Thoracic aorta (tissue), 2 donors: ENCODE measurements at regions not wholly inside any gene's neighbourhood (a gene's known extent, or its start where the extent isn't known, plus 50 kb on each side); places are given as distances from the start of the nearest gene placed in this dataset.

Source experiments
- ATAC-seq: fragments of 150-250 bp; one replicate; pipeline ENCODE4 v1.8.0; 2017; ENCODE audit warnings: low read depth; ENCODE audit not compliant: insufficient number of reproducible peaks, low FRiP score
- DNase-seq: peaks from one replicate; pipeline ENCODE4 v3.0.0-alpha.2; 2020; ENCODE audit warnings: low spot score
- H3K27ac ChIP-seq, 2 donors: fragments of 200-600 bp; sonication (generic); 1 replicate in 1 of 2; 2 replicates in 1 of 2; pipeline ENCODE4 v1.5.1; 2016; ENCODE audit warnings: mild to moderate bottlenecking in 2 of 2, moderate library complexity in 2 of 2
- H3K27me3 ChIP-seq: fragments of 200-600 bp; sonication (generic); replicated peaks from 2 replicates; pipeline ENCODE4 v1.6.0; 2016; ENCODE audit warnings: mild to moderate bottlenecking; ENCODE audit not compliant: insufficient read depth
- H3K36me3 ChIP-seq: fragments of 200-600 bp; sonication (generic); one replicate; pipeline ENCODE4 v1.5.1; 2016
- H3K4me1 ChIP-seq, 2 donors: fragments of 200-600 bp; sonication (generic); 1 replicate in 1 of 2; 2 replicates in 1 of 2; pipeline versions ENCODE4 v1.5.1 to v1.6.0; 2016; ENCODE audit warnings: low read depth in 2 of 2, mild to moderate bottlenecking in 1 of 2; ENCODE audit not compliant: control insufficient read depth in 1 of 2
- H3K4me3 ChIP-seq: fragments of 200-600 bp; sonication (generic); 2 replicates; pipeline ENCODE4 v1.5.1; 2016; ENCODE audit warnings: mild to moderate bottlenecking
- H3K9me3 ChIP-seq: fragments of 200-600 bp; sonication (generic); 2 replicates; pipeline ENCODE4 v1.5.1; 2016
- TF ChIP-seq, protein P1 (sequence below): fragments of 200-600 bp; sonication (generic); IDR thresholded peaks from one replicate; pipeline ENCODE4 v1.5.1; 2019; ENCODE audit warnings: antibody characterized with exemption

DNA sequence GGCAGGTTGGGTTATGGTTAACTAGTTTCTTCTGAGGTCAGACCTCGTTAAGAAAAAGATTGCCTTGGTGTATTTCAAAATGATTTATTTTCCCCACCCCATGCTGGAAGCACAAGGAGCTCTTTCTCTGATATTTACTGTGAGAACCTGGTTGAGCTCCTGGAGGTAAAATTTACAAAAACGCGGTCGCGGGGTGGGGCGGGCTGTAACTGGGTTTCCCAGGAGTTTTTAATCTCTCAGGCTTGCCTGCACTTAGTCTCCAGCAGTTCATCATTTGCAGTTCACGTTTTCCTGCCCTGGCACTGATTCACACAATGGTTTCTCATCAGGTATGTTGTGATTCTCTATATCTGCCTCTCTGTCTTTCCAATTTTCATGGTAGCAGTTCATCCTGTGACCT, 67.9 kb upstream of the PDE3A start:
- H3K27ac ChIP-seq = no peak overlapping the region
- H3K9me3 ChIP-seq = peaks cover 7% of the 10 kb centered on the region
- TF ChIP-seq, protein P1, sequence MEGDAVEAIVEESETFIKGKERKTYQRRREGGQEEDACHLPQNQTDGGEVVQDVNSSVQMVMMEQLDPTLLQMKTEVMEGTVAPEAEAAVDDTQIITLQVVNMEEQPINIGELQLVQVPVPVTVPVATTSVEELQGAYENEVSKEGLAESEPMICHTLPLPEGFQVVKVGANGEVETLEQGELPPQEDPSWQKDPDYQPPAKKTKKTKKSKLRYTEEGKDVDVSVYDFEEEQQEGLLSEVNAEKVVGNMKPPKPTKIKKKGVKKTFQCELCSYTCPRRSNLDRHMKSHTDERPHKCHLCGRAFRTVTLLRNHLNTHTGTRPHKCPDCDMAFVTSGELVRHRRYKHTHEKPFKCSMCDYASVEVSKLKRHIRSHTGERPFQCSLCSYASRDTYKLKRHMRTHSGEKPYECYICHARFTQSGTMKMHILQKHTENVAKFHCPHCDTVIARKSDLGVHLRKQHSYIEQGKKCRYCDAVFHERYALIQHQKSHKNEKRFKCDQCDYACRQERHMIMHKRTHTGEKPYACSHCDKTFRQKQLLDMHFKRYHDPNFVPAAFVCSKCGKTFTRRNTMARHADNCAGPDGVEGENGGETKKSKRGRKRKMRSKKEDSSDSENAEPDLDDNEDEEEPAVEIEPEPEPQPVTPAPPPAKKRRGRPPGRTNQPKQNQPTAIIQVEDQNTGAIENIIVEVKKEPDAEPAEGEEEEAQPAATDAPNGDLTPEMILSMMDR = no peak
- H3K4me1 ChIP-seq = no peaks in the 10 kb centered on the region
- H3K27me3 ChIP-seq = no peaks in the 10 kb centered on the region
- H3K36me3 ChIP-seq = no peaks in the 10 kb centered on the region
- DNase-seq (no peak), ATAC-seq (no peak)
- H3K4me3 ChIP-seq = no peak overlapping the region

DNA sequence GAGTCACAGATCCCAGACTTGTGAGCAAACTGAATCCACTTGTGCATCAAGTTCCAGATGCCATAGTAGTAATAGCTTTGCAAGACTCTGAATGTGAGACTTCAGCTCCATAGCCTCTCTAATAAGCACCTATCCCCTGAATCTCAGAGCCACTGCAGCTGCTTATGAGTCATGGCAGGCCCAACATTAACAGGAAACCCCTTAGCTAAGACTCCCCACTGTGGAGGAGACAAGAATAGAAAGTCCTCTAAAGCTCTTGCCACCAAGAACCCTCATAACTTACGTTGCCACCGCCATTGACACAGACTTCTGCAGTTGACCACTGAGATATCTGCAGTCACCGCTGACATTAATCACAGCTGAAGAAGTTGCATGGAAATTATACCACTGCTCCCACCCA, 62.9 kb upstream of the PDE3A start:
- H3K9me3 ChIP-seq = peaks cover 5% of the 10 kb centered on the region
- no peak overlapping the region for H3K4me3 ChIP-seq
- H3K36me3 ChIP-seq = no peaks in the 10 kb centered on the region
- TF ChIP-seq, protein P1 = no peak
- peaks cover 0 to 12% of the 10 kb centered on the region in 2 donors for H3K4me1 ChIP-seq
- H3K27ac ChIP-seq = no peak overlapping the region
- no peaks in the 10 kb centered on the region for H3K27me3 ChIP-seq
- DNase-seq (no peak), ATAC-seq (no peak)

DNA sequence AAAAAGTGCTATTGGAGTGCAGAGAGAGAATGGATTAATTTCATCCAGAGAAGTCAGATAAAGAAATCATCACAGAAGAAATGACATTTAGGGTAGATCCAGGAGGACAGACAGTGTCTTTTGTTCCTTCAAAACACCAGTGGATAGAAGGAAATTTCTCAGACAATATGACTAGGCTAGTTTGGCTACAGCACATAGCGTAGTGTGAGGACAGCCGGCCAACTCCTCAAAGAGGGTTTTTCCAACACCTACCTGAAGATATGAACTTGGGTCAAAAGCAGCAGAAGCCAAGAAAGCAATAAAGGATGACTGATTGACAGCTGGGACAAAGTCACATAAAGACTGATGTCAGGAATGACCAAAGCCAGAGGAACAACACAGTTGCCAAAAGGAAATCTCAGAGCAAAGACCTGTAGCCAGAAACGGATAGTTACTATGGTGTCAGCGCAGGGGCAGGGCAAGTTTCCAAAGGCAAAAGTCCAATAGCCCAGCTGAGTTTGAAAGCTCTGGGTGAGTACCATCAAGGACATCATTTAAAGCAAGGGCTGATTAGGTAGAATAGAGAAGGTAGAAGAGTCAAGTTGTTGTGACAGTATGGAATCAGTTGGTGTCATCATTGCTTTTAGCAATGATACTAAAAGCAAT, 58.7 kb upstream of the PDE3A start:
- H3K27ac ChIP-seq = no peak overlapping the region
- H3K9me3 ChIP-seq = peaks cover 5% of the 10 kb centered on the region
- DNase-seq (no peak), ATAC-seq (no peak)
- H3K36me3 ChIP-seq = no peaks in the 10 kb centered on the region
- no peak overlapping the region for H3K4me3 ChIP-seq
- H3K4me1 ChIP-seq = peaks cover 0 to 12% of the 10 kb centered on the region in 2 donors
- no peaks in the 10 kb centered on the region for H3K27me3 ChIP-seq
- TF ChIP-seq, protein P1 = no peak

DNA sequence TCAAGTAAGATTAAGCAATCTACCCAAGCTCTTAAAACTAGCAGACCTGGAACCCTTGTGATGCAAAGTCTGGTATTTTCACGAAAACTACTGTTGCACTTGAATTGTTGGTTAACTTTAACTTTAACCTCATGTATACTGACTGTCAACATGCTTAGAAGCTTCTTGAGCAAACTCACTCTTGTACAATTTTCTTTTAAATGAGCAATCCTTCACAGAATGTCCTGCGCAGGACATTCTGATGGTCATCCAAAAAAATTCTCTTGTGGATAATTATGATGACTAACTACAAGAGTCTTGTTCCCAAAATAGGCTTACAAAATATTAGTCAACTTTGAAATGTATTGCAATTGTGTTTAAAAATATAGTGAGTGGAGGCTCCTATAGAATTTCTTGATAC, 54.0 kb upstream of the PDE3A start:
- Histone ChIP-seq H3K9me3 (no peaks in the 10 kb centered on the region), H3K4me3 (no peak overlapping the region), H3K27me3 (no peaks in the 10 kb centered on the region), H3K4me1 (peaks cover 0 to 6% of the 10 kb centered on the region in 2 donors), H3K27ac (no peak overlapping the region), H3K36me3 (no peaks in the 10 kb centered on the region)
- TF ChIP-seq, protein P1 = no peak
- no peak for DNase-seq
- no peak for ATAC-seq

GRCh38 chr12:20317554-20317953, 50.8 kb upstream of the PDE3A start:
- no peak for ATAC-seq
- TF ChIP-seq, protein P1 = no peak

More at GRCh38 chr12:20317554-20317953, 50.8 kb upstream of the PDE3A start:
- no peaks in the 10 kb centered on the region for H3K9me3 ChIP-seq
- H3K36me3 ChIP-seq = no peaks in the 10 kb centered on the region
- no peak for DNase-seq
- H3K27me3 ChIP-seq = no peaks in the 10 kb centered on the region
- no peaks in the 10 kb centered on the region for H3K4me1 ChIP-seq
- no peak overlapping the region for H3K4me3 ChIP-seq
- no peak overlapping the region for H3K27ac ChIP-seq
